Panc1 (cell line): ENCODE measurements at regions not wholly inside any gene's neighbourhood (a gene's known extent, or its start where the extent isn't known, plus 50 kb on each side); places are given as distances from the start of the nearest gene placed in this dataset.
"Not testable (repeated sequence)": the region's sequence is repeated elsewhere in the genome, so short reads cannot be mapped to it uniquely, and the experiment has no call there.

Experiments used
- ATAC-seq: fragments of 200-7000 bp; cut with Tn5 transposase; 2 replicates; pipeline ENCODE4 v1.9.1; 2020; ENCODE audit warnings: mild to moderate bottlenecking, moderate library complexity
- BruUV-seq: library from RNA; stranded (reverse); fragments of 400-500 nt; replicated peaks from 2 replicates; lab custom pipeline; 2021; lab: Mats Ljungman, UMichigan
- CTCF ChIA-PET: fragments of 300-600 bp; sonication (Branson Sonifier 250); formaldehyde crosslinking; loops from one replicate; lab custom pipeline; 2022; ENCODE audit warnings: antibody characterized with exemption; lab: Charles Lee
- POLR2A ChIA-PET: fragments of 300-600 bp; sonication (Branson Sonifier 250); formaldehyde crosslinking; loops from one replicate; lab custom pipeline; 2022; ENCODE audit warnings: antibody characterized with exemption; lab: Charles Lee
- DNase-seq: peaks from one replicate; pipeline ENCODE4 v3.0.0-alpha.2; 2010; ENCODE audit warnings: low read depth, low spot score
- H3K27ac ChIP-seq: 2 replicates; pipeline ENCODE4 v1.5.1; 2011; ENCODE audit warnings: mild to moderate bottlenecking, low read length, inconsistent platforms
- H3K27me3 ChIP-seq: fragments of 200-500 bp; sonication (Bioruptor generic); 2 replicates; pipeline ENCODE4 v1.6.0; 2014; ENCODE audit warnings: low read length, inconsistent platforms; ENCODE audit not compliant: control insufficient read depth, insufficient read depth
- H3K36me3 ChIP-seq: fragments of 200-500 bp; sonication (Bioruptor generic); 2 replicates; pipeline ENCODE4 v1.5.1; 2014; ENCODE audit warnings: inconsistent platforms, mild to moderate bottlenecking, low read length, moderate library complexity; ENCODE audit not compliant: control insufficient read depth, insufficient read depth
- H3K4me1 ChIP-seq: 2 replicates; pipeline ENCODE4 v1.5.1; 2011; ENCODE audit warnings: inconsistent platforms, mild to moderate bottlenecking, low read length, moderate library complexity; ENCODE audit not compliant: control insufficient read depth, insufficient read depth
- H3K4me3 ChIP-seq, 2 experiments: 2 replicates each; pipeline ENCODE4 v1.5.1; 2011 to 2012; ENCODE audit warnings: low read depth in 2 of 2, low read length in 2 of 2, mild to moderate bottlenecking in 2 of 2, inconsistent platforms in 1 of 2, moderate library complexity in 1 of 2
- H3K9me3 ChIP-seq: fragments of 200-500 bp; sonication (Bioruptor generic); 2 replicates; pipeline ENCODE4 v1.5.1; 2014; ENCODE audit warnings: low read depth, mild to moderate bottlenecking, inconsistent platforms, low read length, moderate library complexity; ENCODE audit not compliant: control insufficient read depth, insufficient read depth
- POLR2AphosphoS5 ChIP-seq: IDR thresholded peaks from 2 replicates; pipeline ENCODE4 v1.6.1; 2012; ENCODE audit warnings: mild to moderate bottlenecking, low read depth, low read length, moderate library complexity
- SIN3A ChIP-seq: IDR thresholded peaks from 2 replicates; pipeline ENCODE4 v1.6.1; 2012; ENCODE audit warnings: low read depth, mild to moderate bottlenecking, low read length, moderate library complexity, borderline replicate concordance; ENCODE audit not compliant: insufficient read depth
- TCF7L2 ChIP-seq: IDR thresholded peaks from 2 replicates; pipeline ENCODE4 v1.6.1; 2011; ENCODE audit warnings: mild to moderate bottlenecking, low read depth, low read length, inconsistent platforms
- in situ Hi-C: cut with HindIII; loops from 2 replicates; pipeline ENCODE4 v1.10.0; 2016; ENCODE audit warnings: low sequenced_read_pairs, low pct_unique_long_range_greater_than_20kb
- intact Hi-C: fragments of 100-400 bp; cut with micrococcal nuclease; formaldehyde crosslinking; loops from one replicate; pipeline ENCODE4 v1.10.0; 2022; ENCODE audit not compliant: unreplicated experiment
- TF ChIP-seq, protein P1 (sequence below), 2 experiments: IDR thresholded peaks; 2 replicates each; pipeline ENCODE4 v1.6.1; 2011 to 2012; ENCODE audit warnings: low read depth in 2 of 2, control low read depth in 1 of 2, low read length in 1 of 2, mild to moderate bottlenecking in 1 of 2, moderate library complexity in 1 of 2; ENCODE audit not compliant: insufficient read depth in 1 of 2
- TF ChIP-seq, protein P2 (sequence below): fragments of 450-650 bp; IDR thresholded peaks from 2 replicates; pipeline ENCODE4 v1.5.1; 2017; ENCODE audit warnings: mild to moderate bottlenecking

DNA sequence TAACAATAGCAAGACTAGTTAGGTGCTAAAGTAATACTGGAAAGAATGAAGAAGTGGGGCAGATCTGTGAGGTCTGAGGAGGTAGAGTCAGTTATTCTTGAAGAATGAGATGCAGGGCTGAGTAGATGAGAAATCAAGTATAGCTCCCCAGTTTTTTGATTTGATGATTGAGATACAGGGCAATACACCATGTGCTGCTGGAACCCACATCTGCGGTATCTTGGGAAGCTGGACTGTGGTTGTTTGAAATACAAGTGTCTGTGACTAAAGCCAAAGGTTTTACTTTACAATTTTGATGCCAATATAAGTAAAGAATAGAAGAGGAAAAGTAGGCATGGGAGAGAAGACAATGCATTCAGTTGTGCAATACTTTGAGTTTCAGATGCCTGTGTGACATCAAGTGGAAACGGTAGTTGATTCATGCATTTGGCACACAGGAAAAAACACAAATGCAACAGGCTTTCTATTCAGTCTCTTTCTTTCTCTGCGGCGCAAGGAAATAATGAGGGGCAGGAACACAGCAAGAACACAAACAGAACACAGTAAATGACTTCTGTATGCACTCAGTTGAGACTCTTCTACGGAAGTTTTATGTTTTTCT lies 190.2 kb upstream of the SLC38A2 start:
- DNase-seq (peak; percentile 88), ATAC-seq (peak; percentile 77)
- no TSS peak for BruUV-seq
- Histone ChIP-seq H3K9me3 (peaks cover 44% of the 10 kb centered on the region), H3K36me3 (no peaks in the 10 kb centered on the region), H3K4me1 (peaks cover 17% of the 10 kb centered on the region), H3K27ac (peak overlapping the region; percentile 80), H3K4me3 (no peak overlapping the region), H3K27me3 (no peaks in the 10 kb centered on the region)
- CTCF ChIA-PET = no interaction called here
- intact Hi-C loops = no loop called here
- in situ Hi-C loops = no loop called here
- POLR2A ChIA-PET = no interaction called here
- TF ChIP-seq TCF7L2 = no peak

DNA sequence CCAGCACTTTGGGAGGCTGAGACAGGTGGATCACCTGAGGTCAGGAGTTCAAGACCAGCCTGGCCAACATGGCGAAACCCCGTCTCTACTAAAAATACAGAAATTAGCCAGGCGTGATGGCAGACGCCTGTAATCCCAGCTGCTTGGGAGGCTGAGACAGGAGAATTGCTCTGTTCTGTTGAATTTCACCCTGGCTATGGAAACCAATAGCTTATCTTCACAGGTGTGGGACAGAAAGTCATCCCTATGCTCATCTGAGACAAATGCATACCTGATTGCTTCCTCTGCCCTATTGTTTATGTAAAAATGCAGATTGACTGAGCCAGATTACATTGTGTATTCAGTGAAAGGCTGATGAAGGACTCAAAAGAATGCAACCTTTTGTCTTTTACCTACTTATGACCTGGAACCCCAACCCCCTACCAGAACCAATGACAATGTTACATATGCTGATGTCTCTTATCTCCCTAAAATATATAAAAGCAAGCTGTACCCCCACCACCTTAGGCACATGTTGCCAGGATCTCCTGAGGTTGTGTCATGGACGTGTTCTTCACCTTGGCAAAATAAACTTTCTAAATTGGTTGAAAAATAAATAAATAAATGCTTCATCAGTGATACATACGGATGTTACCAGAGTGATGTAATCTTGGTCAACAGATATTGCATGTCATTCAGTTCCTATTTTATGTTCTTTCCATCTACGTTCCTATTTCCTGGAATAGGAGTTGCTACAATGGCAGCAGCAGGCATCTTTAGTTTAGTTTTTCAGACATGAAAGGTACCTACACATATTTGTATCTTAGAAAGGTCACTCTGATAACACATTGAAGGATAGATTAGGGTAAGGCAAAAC lies 189.4 kb upstream of the SLC38A2 start:
- Histone ChIP-seq H3K27ac (peak overlapping the region; percentile 80), H3K9me3 (peaks cover 40% of the 10 kb centered on the region), H3K4me1 (peaks cover 23% of the 10 kb centered on the region)
- intact Hi-C loops, in situ Hi-C loops, BruUV-seq, H3K4me3 ChIP-seq, H3K27me3 ChIP-seq, H3K36me3 ChIP-seq: not testable (repeated sequence)
- ATAC-seq (peak; percentile 70), DNase-seq (peak; percentile 83)
- ChIA-PET CTCF (interaction anchor here (0.7 kb wide), 1 partner anchor 347 kb away, joined by 5 read pairs; no protein-coding TSS in a partner anchor), POLR2A (interaction anchor here (0.6 kb wide), 1 partner anchor 66 kb away, joined by 5 read pairs; no protein-coding TSS in a partner anchor)

DNA sequence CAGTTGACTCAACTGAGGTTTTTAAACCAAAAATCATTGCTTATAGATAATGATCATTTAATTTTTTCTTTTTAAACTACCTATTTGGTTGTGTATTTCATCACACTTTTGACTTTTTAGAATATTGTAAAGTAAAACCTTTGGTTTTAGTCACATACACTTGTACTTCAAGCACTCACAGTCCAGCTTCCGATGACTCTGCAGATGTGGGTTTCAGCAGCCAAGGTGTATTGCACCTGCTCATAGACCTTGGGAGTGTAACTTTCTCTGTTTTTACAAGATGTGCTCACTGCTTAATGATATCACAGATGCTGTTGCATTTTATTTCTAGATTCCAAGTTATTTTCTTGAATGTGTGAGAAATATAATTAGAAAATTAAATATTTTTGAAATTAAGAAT lies 188.3 kb upstream of the SLC38A2 start:
- TF ChIP-seq POLR2AphosphoS5 (no peak), SIN3A (no peak), TCF7L2 (no peak)
- TF ChIP-seq, protein P1, sequence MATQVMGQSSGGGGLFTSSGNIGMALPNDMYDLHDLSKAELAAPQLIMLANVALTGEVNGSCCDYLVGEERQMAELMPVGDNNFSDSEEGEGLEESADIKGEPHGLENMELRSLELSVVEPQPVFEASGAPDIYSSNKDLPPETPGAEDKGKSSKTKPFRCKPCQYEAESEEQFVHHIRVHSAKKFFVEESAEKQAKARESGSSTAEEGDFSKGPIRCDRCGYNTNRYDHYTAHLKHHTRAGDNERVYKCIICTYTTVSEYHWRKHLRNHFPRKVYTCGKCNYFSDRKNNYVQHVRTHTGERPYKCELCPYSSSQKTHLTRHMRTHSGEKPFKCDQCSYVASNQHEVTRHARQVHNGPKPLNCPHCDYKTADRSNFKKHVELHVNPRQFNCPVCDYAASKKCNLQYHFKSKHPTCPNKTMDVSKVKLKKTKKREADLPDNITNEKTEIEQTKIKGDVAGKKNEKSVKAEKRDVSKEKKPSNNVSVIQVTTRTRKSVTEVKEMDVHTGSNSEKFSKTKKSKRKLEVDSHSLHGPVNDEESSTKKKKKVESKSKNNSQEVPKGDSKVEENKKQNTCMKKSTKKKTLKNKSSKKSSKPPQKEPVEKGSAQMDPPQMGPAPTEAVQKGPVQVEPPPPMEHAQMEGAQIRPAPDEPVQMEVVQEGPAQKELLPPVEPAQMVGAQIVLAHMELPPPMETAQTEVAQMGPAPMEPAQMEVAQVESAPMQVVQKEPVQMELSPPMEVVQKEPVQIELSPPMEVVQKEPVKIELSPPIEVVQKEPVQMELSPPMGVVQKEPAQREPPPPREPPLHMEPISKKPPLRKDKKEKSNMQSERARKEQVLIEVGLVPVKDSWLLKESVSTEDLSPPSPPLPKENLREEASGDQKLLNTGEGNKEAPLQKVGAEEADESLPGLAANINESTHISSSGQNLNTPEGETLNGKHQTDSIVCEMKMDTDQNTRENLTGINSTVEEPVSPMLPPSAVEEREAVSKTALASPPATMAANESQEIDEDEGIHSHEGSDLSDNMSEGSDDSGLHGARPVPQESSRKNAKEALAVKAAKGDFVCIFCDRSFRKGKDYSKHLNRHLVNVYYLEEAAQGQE (IDR thresholded peaks at IDR 0.05; ENCODE audit: insufficient read depth in 1 of 2, low read depth in 2 of 2, low read length in 1 of 2) = no peak
- TF ChIP-seq, protein P2, sequence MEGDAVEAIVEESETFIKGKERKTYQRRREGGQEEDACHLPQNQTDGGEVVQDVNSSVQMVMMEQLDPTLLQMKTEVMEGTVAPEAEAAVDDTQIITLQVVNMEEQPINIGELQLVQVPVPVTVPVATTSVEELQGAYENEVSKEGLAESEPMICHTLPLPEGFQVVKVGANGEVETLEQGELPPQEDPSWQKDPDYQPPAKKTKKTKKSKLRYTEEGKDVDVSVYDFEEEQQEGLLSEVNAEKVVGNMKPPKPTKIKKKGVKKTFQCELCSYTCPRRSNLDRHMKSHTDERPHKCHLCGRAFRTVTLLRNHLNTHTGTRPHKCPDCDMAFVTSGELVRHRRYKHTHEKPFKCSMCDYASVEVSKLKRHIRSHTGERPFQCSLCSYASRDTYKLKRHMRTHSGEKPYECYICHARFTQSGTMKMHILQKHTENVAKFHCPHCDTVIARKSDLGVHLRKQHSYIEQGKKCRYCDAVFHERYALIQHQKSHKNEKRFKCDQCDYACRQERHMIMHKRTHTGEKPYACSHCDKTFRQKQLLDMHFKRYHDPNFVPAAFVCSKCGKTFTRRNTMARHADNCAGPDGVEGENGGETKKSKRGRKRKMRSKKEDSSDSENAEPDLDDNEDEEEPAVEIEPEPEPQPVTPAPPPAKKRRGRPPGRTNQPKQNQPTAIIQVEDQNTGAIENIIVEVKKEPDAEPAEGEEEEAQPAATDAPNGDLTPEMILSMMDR = no peak
- Histone ChIP-seq H3K36me3 (no peaks in the 10 kb centered on the region), H3K9me3 (peaks cover 28% of the 10 kb centered on the region; the same call in 1 of the 2 replicates), H3K4me1 (peaks cover 34% of the 10 kb centered on the region), H3K27me3 (no peaks in the 10 kb centered on the region), H3K27ac (peak overlapping the region; percentile 63; the same call in 1 of the 2 replicates), H3K4me3 (no peak overlapping the region)
- ChIA-PET CTCF (no interaction called here), POLR2A (interaction anchor here (0.7 kb wide), 1 partner anchor 1019 kb away, joined by 8 read pairs; no protein-coding TSS in a partner anchor)
- BruUV-seq = no TSS peak
- ATAC-seq (no peak), DNase-seq (no peak)
- in situ Hi-C loops (no loop called here), intact Hi-C loops (no loop called here)
